GM12878 (cell line): ENCODE measurements at regions not wholly inside any gene's neighbourhood (a gene's known extent, or its start where the extent isn't known, plus 50 kb on each side); places are given as distances from the start of the nearest gene placed in this dataset.

Experiments used
- ATAC-seq: fragments of 200-7000 bp; cut with Tn5 transposase; 3 replicates; pipeline ENCODE4 v1.9.1; 2020; ENCODE audit warnings: mild to moderate bottlenecking, moderate library complexity
- BruUV-seq: library from RNA; stranded (reverse); fragments of 400-500 nt; replicated peaks from 2 replicates; lab custom pipeline; 2021; lab: Mats Ljungman, UMichigan
- CTCF ChIA-PET: fragments of 300-600 bp; sonication (Branson Sonifier 250); formaldehyde crosslinking; extraction: SDS; loops from one replicate; lab custom pipeline; 2021; ENCODE audit warnings: inconsistent platforms; lab: Yijun Ruan, JAX
- POLR2A ChIA-PET: fragments of 350-600 bp; formaldehyde crosslinking; extraction: SDS; loops from one replicate; lab custom pipeline; 2021; ENCODE audit warnings: inconsistent platforms; lab: Charles Lee
- RAD21 ChIA-PET: fragments of 300-600 bp; sonication (Branson Sonifier 250); formaldehyde crosslinking; loops from one replicate; lab custom pipeline; 2023; ENCODE audit warnings: antibody characterized with exemption; ENCODE audit not compliant: unreplicated experiment; lab: Charles Lee
- SMC1A ChIA-PET: fragments of 300-600 bp; sonication (Branson Sonifier 250); formaldehyde crosslinking; loops from one replicate; lab custom pipeline; 2023; ENCODE audit not compliant: unreplicated experiment, uncharacterized antibody; lab: Charles Lee
- DNase-seq: peaks from one replicate; pipeline ENCODE4 v3.0.0-alpha.2; 2011; ENCODE audit warnings: low read depth, low spot score
- FAIRE-seq: peaks from 3 replicates; lab custom pipeline; 2011; peaks lifted over from hg19 to GRCh38; lab: Jason Lieb, UNC
- H2AFZ ChIP-seq: 2 replicates; pipeline ENCODE4 v1.6.0; 2011; ENCODE audit warnings: low read depth, low read length, control low read depth; ENCODE audit not compliant: control insufficient read depth
- H3K27ac ChIP-seq: 2 replicates; pipeline ENCODE4 v1.5.1; 2011; ENCODE audit warnings: control low read depth; ENCODE audit not compliant: control insufficient read depth, insufficient read depth
- H3K27me3 ChIP-seq, 2 experiments: replicated peaks in 1 of 2; 2 replicates each; pipeline versions ENCODE4 v1.6.0 to v1.6.1; 2011; ENCODE audit warnings: low read length in 1 of 2; ENCODE audit not compliant: control insufficient read depth in 2 of 2, insufficient read depth in 2 of 2
- H3K36me3 ChIP-seq, 2 experiments: 2 replicates each; pipeline ENCODE4 v1.5.1; 2011; ENCODE audit warnings: low read length in 1 of 2; ENCODE audit not compliant: control insufficient read depth in 2 of 2, insufficient read depth in 2 of 2
- H3K4me1 ChIP-seq: 2 replicates; pipeline ENCODE4 v1.6.1; 2011; ENCODE audit warnings: mild to moderate bottlenecking, low read length, moderate library complexity, mixed read lengths; ENCODE audit not compliant: control insufficient read depth, insufficient read depth
- H3K4me2 ChIP-seq: 2 replicates; pipeline ENCODE4 v1.6.0; 2011; ENCODE audit warnings: control low read depth; ENCODE audit not compliant: control insufficient read depth, insufficient read depth
- H3K4me3 ChIP-seq: fragments of 200-600 bp; sonication (generic); 2 replicates; pipeline ENCODE4 v1.5.1; 2016
- H3K79me2 ChIP-seq: 2 replicates; pipeline ENCODE4 v1.6.0; 2011; ENCODE audit warnings: low read length; ENCODE audit not compliant: control insufficient read depth, insufficient read depth
- H3K9ac ChIP-seq: 2 replicates; pipeline ENCODE4 v1.8.0; 2011; ENCODE audit warnings: low read length, control low read depth, mixed read lengths; ENCODE audit not compliant: control insufficient read depth, insufficient read depth
- H3K9me3 ChIP-seq: replicated peaks from 3 replicates; pipeline ENCODE4 v1.5.1; 2011; ENCODE audit warnings: mild to moderate bottlenecking, low read length; ENCODE audit not compliant: control insufficient read depth, insufficient read depth
- H4K20me1 ChIP-seq: 2 replicates; pipeline ENCODE4 v1.6.0; 2011; ENCODE audit not compliant: control insufficient read depth, insufficient read depth
- EGR1 ChIP-seq, 2 experiments: IDR thresholded peaks; 1 replicate in 1 of 2; 2 replicates in 1 of 2; pipeline ENCODE4 v1.6.1; 2011 to 2012; ENCODE audit warnings: low read depth in 2 of 2, low read length in 2 of 2, borderline replicate concordance in 1 of 2, mild to moderate bottlenecking in 1 of 2, moderate library complexity in 1 of 2
- ESRRA ChIP-seq: IDR thresholded peaks from 2 replicates; pipeline ENCODE4 v1.6.1; 2012; ENCODE audit warnings: mild to moderate bottlenecking, low read length, improper control_type of control experiment
- FOXM1 ChIP-seq: IDR thresholded peaks from 2 replicates; pipeline ENCODE4 v1.6.1; 2012; ENCODE audit warnings: low read depth, mild to moderate bottlenecking, inconsistent platforms, low read length, moderate library complexity
- JUND ChIP-seq: IDR thresholded peaks from 2 replicates; pipeline ENCODE4 v1.6.1; 2012; ENCODE audit warnings: low read depth, mild to moderate bottlenecking, low read length, improper control_type of control experiment, moderate library complexity
- NRF1 ChIP-seq: conservative IDR thresholded peaks from 2 replicates; pipeline ENCODE4 v1.6.1; 2011; ENCODE audit warnings: mild to moderate bottlenecking, low read depth, low read length, improper control_type of control experiment
- STAT1 ChIP-seq: fragments of 450-650 bp; conservative IDR thresholded peaks from 2 replicates; pipeline ENCODE4 v1.6.1; 2014; ENCODE audit warnings: antibody characterized with exemption, mild to moderate bottlenecking
- TCF3 ChIP-seq: IDR thresholded peaks from 2 replicates; pipeline ENCODE4 v1.6.1; 2012; ENCODE audit warnings: low read depth, mild to moderate bottlenecking, low read length, borderline replicate concordance; ENCODE audit not compliant: insufficient read depth
- WRNIP1 ChIP-seq: IDR thresholded peaks from 2 replicates; pipeline ENCODE4 v1.6.1; 2011; ENCODE audit warnings: low read depth, low read length, improper control_type of control experiment, borderline replicate concordance
- WGBS: methylation state at CpG from one replicate; pipeline ENCODE4 v1.1.6; 2016; ENCODE audit warnings: low lambda C conversion rate; ENCODE audit not compliant: insufficient replicate concordance, insufficient coverage; ENCODE audit errors: missing lambda C conversion rate; 5-methylcytosine and 5-hydroxymethylcytosine counted together
- in situ Hi-C: fragments of 300-500 bp; cut with MboI; formaldehyde crosslinking; loops from 9 replicates; pipeline ENCODE4 v1.14.3; 2018; ENCODE audit warnings: mixed read lengths
- intact Hi-C: fragments of 100-400 bp; cut with micrococcal nuclease; formaldehyde crosslinking; loops from one replicate; pipeline ENCODE4 v1.14.2; 2022; ENCODE audit not compliant: unreplicated experiment
- TF ChIP-seq, protein P1 (sequence below): IDR thresholded peaks from 2 replicates; pipeline ENCODE4 v1.6.1; 2012; ENCODE audit warnings: low read depth, low read length, improper control_type of control experiment
- TF ChIP-seq, protein P2 (sequence below): fragments of 150-350 bp; IDR thresholded peaks from 2 replicates; pipeline ENCODE4 v1.6.1; 2014; ENCODE audit warnings: mild to moderate bottlenecking, low read depth, low read length
- TF ChIP-seq, protein P3 (sequence below): fragments of 450-650 bp; IDR thresholded peaks from 2 replicates; pipeline ENCODE4 v1.6.1; 2016; ENCODE audit warnings: mild to moderate bottlenecking

DNA sequence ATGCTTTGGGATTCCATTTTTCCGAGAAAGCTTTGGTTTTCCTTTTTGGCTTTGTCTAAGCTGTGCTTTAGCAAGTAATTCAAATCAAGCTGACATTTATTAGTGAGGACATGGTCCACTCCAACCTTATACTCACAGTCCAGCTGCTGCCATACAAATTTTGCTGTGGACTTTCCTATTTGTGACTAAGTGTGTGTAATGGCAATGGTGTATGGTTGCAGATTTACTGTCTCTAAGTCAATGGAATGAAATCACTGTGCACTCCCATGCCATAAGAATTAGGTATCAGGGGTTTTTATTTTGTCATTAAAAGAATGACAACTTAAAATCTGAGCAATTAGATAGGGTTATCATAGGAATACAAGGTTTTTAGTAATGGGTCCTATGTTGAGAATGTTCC is 530.0 kb downstream of the CCDC171 start:
- in situ Hi-C loops (no loop called here), intact Hi-C loops (no loop called here)
- Histone ChIP-seq H4K20me1 (no peaks in the 10 kb centered on the region), H2AFZ (no peak overlapping the region), H3K79me2 (no peaks in the 10 kb centered on the region), H3K36me3 (no peaks in the 10 kb centered on the region), H3K27ac (no peak overlapping the region), H3K27me3 (no peaks in the 10 kb centered on the region), H3K9me3 (no peaks in the 10 kb centered on the region), H3K4me1 (no peaks in the 10 kb centered on the region), H3K4me3 (no peak overlapping the region), H3K9ac (no peak overlapping the region), H3K4me2 (no peak overlapping the region)
- no TSS peak for BruUV-seq
- TF ChIP-seq, protein P1, sequence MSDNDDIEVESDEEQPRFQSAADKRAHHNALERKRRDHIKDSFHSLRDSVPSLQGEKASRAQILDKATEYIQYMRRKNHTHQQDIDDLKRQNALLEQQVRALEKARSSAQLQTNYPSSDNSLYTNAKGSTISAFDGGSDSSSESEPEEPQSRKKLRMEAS = no peak
- no peak for TF ChIP-seq FOXM1
- no peak for TF ChIP-seq JUND
- TF ChIP-seq, protein P2, sequence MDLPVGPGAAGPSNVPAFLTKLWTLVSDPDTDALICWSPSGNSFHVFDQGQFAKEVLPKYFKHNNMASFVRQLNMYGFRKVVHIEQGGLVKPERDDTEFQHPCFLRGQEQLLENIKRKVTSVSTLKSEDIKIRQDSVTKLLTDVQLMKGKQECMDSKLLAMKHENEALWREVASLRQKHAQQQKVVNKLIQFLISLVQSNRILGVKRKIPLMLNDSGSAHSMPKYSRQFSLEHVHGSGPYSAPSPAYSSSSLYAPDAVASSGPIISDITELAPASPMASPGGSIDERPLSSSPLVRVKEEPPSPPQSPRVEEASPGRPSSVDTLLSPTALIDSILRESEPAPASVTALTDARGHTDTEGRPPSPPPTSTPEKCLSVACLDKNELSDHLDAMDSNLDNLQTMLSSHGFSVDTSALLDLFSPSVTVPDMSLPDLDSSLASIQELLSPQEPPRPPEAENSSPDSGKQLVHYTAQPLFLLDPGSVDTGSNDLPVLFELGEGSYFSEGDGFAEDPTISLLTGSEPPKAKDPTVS = no peak
- TF ChIP-seq TCF3 = no peak
- TF ChIP-seq NRF1 = no peak
- TF ChIP-seq STAT1 = no peak
- TF ChIP-seq ESRRA = no peak
- no peak for TF ChIP-seq WRNIP1
- TF ChIP-seq, protein P3, sequence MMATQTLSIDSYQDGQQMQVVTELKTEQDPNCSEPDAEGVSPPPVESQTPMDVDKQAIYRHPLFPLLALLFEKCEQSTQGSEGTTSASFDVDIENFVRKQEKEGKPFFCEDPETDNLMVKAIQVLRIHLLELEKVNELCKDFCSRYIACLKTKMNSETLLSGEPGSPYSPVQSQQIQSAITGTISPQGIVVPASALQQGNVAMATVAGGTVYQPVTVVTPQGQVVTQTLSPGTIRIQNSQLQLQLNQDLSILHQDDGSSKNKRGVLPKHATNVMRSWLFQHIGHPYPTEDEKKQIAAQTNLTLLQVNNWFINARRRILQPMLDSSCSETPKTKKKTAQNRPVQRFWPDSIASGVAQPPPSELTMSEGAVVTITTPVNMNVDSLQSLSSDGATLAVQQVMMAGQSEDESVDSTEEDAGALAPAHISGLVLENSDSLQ = no peak
- TF ChIP-seq EGR1 (IDR thresholded peaks at IDR 0.05; ENCODE audit: borderline replicate concordance in 1 of 2, low read depth in 2 of 2, low read length in 2 of 2) = no peak
- 0% methylated on average over 1 of the region's 1 CpG for WGBS
- no peak for FAIRE-seq
- no peak for DNase-seq
- ChIA-PET CTCF (no interaction called here), SMC1A (interaction anchor here (0.8 kb wide), 1 partner anchor 10 kb away, joined by 4 read pairs; no protein-coding TSS in a partner anchor), POLR2A (no interaction called here), RAD21 (no interaction called here)
- ATAC-seq = no peak
